ENCODE measurements at regions not wholly inside any gene's neighbourhood (a gene's known extent, or its start where the extent isn't known, plus 50 kb on each side); places are given as distances from the start of the nearest gene placed in this dataset.

DNA sequence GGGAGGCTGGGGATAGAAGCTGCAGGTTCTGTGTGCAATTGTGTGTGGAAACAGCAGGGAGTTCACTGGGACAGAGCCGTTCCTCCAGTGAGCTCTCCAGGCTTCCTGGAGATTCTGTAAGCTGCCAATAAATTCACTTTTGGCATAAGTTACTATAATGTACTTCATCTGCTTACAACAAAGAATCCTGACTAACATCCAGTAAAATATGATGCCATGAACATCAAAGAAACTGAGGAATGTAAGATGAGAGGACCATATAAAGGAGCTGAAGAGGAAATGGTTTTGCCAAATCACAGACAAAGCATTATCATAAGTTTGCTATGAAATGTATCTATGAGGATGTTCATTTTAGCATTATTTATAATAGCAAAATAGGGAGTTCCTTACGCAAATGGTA is 175.3 kb downstream of the KCNE4 start:
- whole genome bisulfite sequencing, 2 experiments (ENCODE audit: extremely low coverage in 2 of 2, insufficient read length in 1 of 2), result no CpG with 5 or more reads among the region's 2 CpGs
- H3K23ac ChIP-seq (ENCODE audit: low read depth, low read length), result no peak overlapping the region

More for the DNA sequence above, 175.3 kb downstream of the KCNE4 start:
- Histone ChIP-seq H3K4me1 (ENCODE audit: control insufficient read depth, insufficient read depth, low read length) (no peaks in the 10 kb centered on the region), H4K91ac (ENCODE audit: insufficient read depth, low read depth, low read length) (no peak overlapping the region), H3K79me1 (ENCODE audit: low read depth in 1 of 2, low read length in 2 of 2) (no peaks in the 10 kb centered on the region), H3K56ac (ENCODE audit: extremely low read depth, insufficient read depth, low read length) (no peak overlapping the region), H3K18ac (ENCODE audit: low read depth, low read length) (no peak overlapping the region), H3K14ac (replicated peaks; ENCODE audit: low read depth, low read length) (no peak overlapping the region), H2AFZ (replicated peaks; ENCODE audit: low read length, poor library complexity) (no peak overlapping the region), H2BK5ac (ENCODE audit: low read depth, low read length, poor library complexity, severe bottlenecking) (no peak overlapping the region), H3K27ac (ENCODE audit: insufficient read depth, low read length) (no peak overlapping the region), H4K5ac (ENCODE audit: low read depth, low read length) (no peak overlapping the region), H3K9me1 (ENCODE audit: insufficient read depth, low read length) (no peaks in the 10 kb centered on the region), H3K27me3 (ENCODE audit: control insufficient read depth, insufficient read depth, low read length) (no peaks in the 10 kb centered on the region), H4K8ac (ENCODE audit: low read depth in 2 of 2, low read length in 2 of 2) (no peak overlapping the region), H3K4ac (ENCODE audit: low read depth, low read length) (no peak overlapping the region), H2BK120ac (ENCODE audit: low read depth, low read length) (no peak overlapping the region), H3K9me3 (ENCODE audit: control insufficient read depth, insufficient read depth, low read length) (no peaks in the 10 kb centered on the region), H2AK5ac (ENCODE audit: low read depth, low read length) (no peak overlapping the region), H3K4me2 (ENCODE audit: low read depth, low read length) (no peak overlapping the region), H2BK20ac (ENCODE audit: low read depth, low read length) (no peak overlapping the region), H3K4me3 (ENCODE audit: insufficient read depth, low read depth, low read length) (no peak overlapping the region), H3K36me3 (ENCODE audit: control insufficient read depth, insufficient read depth, low read length) (no peaks in the 10 kb centered on the region), H4K20me1 (ENCODE audit: insufficient read depth, low read length) (no peaks in the 10 kb centered on the region), H2BK15ac (ENCODE audit: low read depth, low read length) (no peak overlapping the region), H2AK9ac (replicated peaks; ENCODE audit: low read depth, low read length, poor library complexity) (no peak overlapping the region), H3K9ac (ENCODE audit: low read depth, low read length) (no peak overlapping the region)
- intact Hi-C loops (cut with micrococcal nuclease) (no loop called here), in situ Hi-C loops (cut with MboI; ENCODE audit: low sequenced_read_pairs) (no loop called here), dilution Hi-C loops (cut with HindIII; ENCODE audit: low sequenced_read_pairs, unreplicated experiment) (no loop called here)
- BruUV-seq (replicated peaks), result no TSS peak
- no peak for DNase-seq
- CTCF ChIA-PET, result interaction anchor here (0.6 kb wide), 1 partner anchor 1834 kb away, joined by 4 read pairs; no protein-coding TSS in a partner anchor
- TF ChIP-seq MXI1 (IDR thresholded peaks at IDR 0.05; ENCODE audit: borderline replicate concordance, low read depth, low read length), result no peak
- no peak for TF ChIP-seq CTCF (conservative IDR thresholded peaks at IDR 0.05; ENCODE audit: low read depth, low read length)
- no peak for TF ChIP-seq CHD1 (IDR thresholded peaks at IDR 0.05; ENCODE audit: low read depth, low read length)
- TF ChIP-seq, protein P1, sequence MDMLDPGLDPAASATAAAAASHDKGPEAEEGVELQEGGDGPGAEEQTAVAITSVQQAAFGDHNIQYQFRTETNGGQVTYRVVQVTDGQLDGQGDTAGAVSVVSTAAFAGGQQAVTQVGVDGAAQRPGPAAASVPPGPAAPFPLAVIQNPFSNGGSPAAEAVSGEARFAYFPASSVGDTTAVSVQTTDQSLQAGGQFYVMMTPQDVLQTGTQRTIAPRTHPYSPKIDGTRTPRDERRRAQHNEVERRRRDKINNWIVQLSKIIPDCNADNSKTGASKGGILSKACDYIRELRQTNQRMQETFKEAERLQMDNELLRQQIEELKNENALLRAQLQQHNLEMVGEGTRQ (IDR thresholded peaks at IDR 0.05; ENCODE audit: low read depth, low read length), result no peak
- TF ChIP-seq, protein P2, sequence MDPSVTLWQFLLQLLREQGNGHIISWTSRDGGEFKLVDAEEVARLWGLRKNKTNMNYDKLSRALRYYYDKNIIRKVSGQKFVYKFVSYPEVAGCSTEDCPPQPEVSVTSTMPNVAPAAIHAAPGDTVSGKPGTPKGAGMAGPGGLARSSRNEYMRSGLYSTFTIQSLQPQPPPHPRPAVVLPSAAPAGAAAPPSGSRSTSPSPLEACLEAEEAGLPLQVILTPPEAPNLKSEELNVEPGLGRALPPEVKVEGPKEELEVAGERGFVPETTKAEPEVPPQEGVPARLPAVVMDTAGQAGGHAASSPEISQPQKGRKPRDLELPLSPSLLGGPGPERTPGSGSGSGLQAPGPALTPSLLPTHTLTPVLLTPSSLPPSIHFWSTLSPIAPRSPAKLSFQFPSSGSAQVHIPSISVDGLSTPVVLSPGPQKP (IDR thresholded peaks at IDR 0.05; ENCODE audit: borderline replicate concordance, low read depth, low read length), result no peak
- ATAC-seq (ENCODE audit: low read depth), result no peak
- POLR2A ChIA-PET (ENCODE audit: unreplicated experiment), result no interaction called here

Measured in IMR-90 (cell line).